NCI-H2196 (cell line): ENCODE measurements at regions not wholly inside any gene's neighbourhood (a gene's known extent, or its start where the extent isn't known, plus 50 kb on each side); places are given as distances from the start of the nearest gene placed in this dataset.
"Not testable (repeated sequence)": the region's sequence is repeated elsewhere in the genome, so short reads cannot be mapped to it uniquely, and the experiment has no call there.

Source experiments
- DNase-seq: peaks from one replicate; lab custom pipeline; 2025; ENCODE audit not compliant: unreplicated experiment; lab: John Stamatoyannopoulos, UW

- DNase-seq, result no peak
These were observed 121.9 kb downstream of the FGF18 start for GRCh38 chr5:171541341-171541776.

GRCh38 chr5:171542525-171543140 lies 123.2 kb downstream of the FGF18 start:
- no peak for DNase-seq

DNA sequence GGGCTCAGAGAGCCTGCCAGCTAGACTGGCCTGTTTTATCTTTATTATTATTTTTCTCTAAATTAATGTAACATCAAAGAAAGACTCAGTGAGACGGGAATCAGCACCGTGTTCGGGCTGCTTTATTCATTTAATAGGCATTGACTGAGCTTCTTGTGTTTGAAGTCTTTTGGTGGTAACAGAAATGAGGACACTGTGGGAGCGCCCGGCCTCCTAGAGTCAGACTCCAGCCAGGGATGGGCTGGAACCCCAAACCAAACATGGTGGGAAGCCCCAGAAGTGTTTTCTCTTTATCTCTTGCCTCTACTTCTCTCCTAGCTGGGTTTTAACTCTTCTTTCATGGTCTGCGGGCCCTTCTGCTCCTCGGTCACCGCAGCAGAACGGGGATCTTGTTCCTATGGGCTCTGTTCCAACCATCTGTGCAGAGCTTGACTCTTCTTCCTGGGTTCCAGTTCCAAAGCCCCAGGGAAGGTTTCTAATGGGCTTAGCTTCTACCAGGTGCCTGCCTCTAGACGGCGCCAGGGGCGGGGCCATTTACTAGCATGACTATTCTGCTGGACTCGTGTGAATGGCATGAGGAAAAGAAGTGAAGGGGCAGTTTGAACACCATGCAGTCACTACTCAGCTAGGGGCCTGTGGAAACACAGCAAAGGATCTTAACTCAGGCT lies 123.8 kb downstream of the FGF18 start:
- no peak for DNase-seq

DNA sequence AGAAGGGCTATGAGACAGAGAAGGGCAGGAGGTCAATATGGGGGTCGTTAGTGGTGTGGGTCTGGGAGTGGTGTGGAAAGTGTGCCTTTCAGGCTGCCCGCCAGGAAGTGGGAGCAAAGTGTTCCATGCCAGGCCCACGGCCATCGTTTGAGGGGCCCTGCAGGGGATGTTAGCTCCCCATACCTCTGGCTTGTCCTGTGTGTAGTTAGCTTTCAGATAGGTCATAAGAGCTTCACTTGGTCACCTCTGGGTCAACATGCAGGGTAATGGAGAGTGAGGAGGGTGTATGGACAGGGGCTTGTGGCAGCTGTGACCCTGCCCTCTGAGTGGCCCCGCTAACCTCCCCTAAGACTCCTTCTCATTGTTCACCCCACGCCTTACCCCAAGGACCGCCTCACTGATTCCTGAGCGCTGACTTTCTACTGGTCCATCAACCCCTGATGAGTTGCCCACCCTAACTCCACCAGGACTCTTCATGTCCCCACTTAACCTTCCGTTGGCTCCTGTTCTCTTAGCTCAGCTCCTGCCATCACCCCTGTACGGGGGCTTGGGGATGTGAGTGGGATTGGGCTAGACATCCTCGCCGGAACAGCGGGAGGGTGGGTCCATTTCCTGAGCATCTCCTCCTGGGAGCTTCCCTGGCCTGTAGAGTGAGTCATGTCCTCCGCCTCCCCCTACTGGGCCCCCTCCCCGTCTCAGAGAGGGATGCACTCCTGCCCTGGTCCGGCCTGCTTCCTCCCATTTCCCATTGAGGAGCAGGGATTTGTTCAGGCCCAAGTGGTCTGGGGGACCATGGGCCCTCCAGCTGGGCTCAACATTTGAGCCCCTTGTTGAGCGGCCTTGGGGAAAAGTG lies 125.7 kb downstream of the FGF18 start:
- DNase-seq, result no peak

DNA sequence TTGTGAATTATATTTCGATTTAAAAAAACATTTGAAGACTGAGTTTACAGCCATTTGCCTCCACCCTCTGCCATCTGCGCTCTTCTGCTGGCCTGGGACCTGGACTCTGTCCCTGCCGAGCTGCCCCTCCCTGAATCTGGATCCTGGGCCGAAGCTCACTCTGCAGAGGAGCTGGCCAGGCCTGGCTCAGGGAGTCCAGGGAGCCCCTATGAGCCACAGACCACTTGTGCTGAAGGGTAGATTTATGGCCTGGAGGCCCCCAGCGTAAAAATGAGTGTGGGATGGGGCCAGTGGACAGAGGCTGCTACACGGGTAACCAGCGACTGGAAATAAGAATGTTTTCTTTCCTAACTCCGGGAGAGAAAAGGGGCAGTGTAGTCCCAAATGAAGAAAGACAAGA lies 129.8 kb downstream of the FGF18 start:
- no peak for DNase-seq

- DNase-seq, result not testable (repeated sequence)
These were observed 134.4 kb downstream of the FGF18 start for GRCh38 chr5:171553817-171554216.

- no peak for DNase-seq
These were observed 135.7 kb downstream of the FGF18 start for GRCh38 chr5:171555160-171555559.

- DNase-seq, result no peak
These were observed 143.4 kb downstream of the FGF18 start for GRCh38 chr5:171562822-171563221.

DNA sequence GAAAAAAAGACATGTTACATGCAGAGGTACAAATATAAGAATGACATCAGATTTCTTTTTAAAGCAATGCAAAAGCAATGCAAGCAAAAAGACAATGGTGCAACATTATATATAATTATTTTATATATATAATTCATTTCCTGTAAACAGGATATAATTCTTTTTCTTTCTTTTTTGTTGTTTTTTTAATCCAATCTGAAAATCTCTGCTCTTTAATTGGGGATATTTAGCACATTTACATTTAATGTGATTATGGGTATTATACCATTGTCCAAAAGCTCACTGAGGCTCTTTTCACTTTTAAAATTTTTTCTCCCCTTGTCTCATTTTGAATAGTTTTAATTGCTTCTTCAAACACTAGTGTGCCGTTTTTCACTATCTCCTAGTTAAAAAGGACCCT lies 148.9 kb downstream of the FGF18 start:
- no peak for DNase-seq

GRCh38 chr5:171569065-171569712 lies 149.7 kb downstream of the FGF18 start:
- no peak for DNase-seq

GRCh38 chr5:171570244-171570825 lies 150.9 kb downstream of the FGF18 start:
- DNase-seq, result no peak

DNA sequence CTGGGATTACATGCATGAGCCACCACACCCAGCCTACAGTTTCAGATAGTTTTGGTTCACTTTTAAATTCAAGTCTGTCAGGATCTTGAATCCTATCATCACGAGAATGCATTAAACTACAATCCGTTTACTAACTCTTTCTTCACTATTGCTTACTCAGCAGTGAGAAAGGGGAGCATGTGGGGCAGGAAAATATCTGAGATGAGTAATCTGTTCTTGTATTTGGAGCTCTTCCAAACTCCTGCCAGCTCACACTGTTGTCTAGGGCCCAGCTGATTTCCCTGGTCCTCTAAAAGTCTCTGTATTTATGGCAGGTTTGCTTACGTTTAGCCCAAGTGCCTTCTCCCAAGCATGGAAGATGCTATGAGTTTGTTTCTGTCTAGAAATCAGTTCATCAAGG lies 152.2 kb downstream of the FGF18 start:
- no peak for DNase-seq

- DNase-seq, result no peak
These were observed 153.6 kb downstream of the FGF18 start for GRCh38 chr5:171573021-171573420.

- no peak for DNase-seq
These were observed 154.2 kb downstream of the FGF18 start for GRCh38 chr5:171573451-171574225.

GRCh38 chr5:171574376-171574775 lies 154.9 kb downstream of the FGF18 start:
- DNase-seq, result no peak

DNA sequence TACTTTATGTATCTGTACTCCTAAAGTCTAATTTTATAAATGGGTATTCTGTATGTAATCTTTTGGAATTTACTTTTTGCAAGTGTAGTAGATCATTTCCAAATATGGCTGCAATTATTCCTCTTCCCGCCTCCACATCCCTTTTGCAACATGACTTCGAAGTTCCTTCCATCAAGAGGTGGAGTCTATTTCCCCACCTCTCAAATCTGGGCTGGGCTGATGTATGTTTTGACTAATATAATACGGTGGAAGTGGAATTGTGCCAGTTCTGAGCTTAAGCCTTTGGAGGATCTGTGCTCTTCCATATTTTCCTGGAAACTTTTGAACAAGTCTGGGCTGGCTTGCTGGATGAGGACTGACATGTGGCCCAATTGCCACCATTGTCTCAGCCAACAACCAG lies 155.9 kb downstream of the FGF18 start:
- DNase-seq, result no peak

DNA sequence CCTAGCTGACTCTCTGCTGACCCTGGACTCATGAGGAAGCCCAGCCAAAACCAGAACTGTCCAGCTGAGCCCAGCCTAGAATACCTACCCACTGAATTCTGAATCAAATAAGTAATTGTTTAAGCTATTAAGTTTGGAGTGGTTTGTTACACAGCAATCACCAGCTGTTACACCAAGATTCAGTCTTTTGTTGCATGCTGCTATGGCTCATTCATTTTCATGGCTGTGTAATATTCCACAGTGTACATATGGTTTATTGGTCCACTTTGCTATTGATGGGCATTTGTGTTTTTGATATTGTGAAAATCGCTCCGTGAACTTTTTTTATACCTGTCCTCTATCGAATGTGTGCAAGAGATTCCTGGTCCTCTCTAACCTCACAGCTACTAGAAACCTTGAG lies 156.4 kb downstream of the FGF18 start:
- DNase-seq, result no peak

- no peak for DNase-seq
These were observed 157.8 kb downstream of the FGF18 start for GRCh38 chr5:171577042-171577758.

DNA sequence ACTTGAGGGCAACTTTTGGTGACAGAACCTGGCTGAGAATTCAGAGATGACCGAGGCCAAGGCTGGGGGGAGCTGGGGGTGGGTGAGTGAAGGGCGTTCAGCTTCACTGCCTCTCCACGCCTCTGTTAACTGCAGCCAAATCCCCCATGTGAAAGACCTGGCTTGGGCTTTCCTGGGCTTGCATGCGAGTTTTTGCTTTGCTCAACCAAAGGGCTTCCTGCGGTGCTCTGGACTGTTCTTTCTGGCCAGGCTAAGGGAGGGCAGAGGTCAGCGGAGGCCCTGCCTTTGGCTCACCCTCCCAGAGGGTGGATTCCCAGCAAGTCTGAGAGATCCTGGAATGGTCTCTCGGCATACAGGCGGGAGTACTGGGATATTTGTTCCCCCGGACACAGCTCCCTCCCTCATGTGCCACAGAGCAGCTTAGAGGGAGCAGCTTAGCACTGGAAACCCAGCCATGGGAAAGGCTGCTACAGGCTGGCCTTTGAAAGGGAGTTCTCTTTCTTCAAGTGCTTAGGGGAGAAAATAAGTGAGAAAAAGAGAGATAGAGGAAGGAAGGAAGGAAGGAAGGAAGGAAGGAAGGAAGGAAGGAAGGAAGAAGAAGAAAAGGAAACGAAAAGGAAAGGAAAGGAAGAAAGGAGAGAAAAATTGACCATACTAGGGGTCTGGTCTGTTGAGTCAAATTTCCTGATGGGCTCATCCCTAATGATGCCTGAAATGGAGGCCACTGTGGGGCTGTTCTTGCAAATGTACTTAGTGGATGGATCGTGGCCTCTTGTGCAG lies 158.8 kb downstream of the FGF18 start:
- DNase-seq, result no peak
